Duodenal mucosa (tissue), 2 donors: ENCODE measurements at regions not wholly inside any gene's neighbourhood (a gene's known extent, or its start where the extent isn't known, plus 50 kb on each side); places are given as distances from the start of the nearest gene placed in this dataset.
"Not testable (repeated sequence)": the region's sequence is repeated elsewhere in the genome, so short reads cannot be mapped to it uniquely, and the experiment has no call there.

Experiments
- H3K27ac ChIP-seq: one replicate; pipeline ENCODE4 v1.7.0; 2013; ENCODE audit warnings: low read depth, low read length
- H3K27me3 ChIP-seq, 2 donors: one replicate each; pipeline ENCODE4 v1.7.0; 2013; ENCODE audit warnings: low read length in 2 of 2, control low read depth in 1 of 2; ENCODE audit not compliant: insufficient read depth in 2 of 2, control insufficient read depth in 1 of 2
- H3K36me3 ChIP-seq, 2 donors: one replicate each; pipeline ENCODE4 v1.7.0; 2013; ENCODE audit warnings: low read length in 2 of 2, control low read depth in 1 of 2; ENCODE audit not compliant: insufficient read depth in 2 of 2, control insufficient read depth in 1 of 2
- H3K4me1 ChIP-seq, 2 donors: one replicate each; pipeline ENCODE4 v1.7.0; 2013; ENCODE audit warnings: low read length in 2 of 2, control low read depth in 1 of 2; ENCODE audit not compliant: insufficient read depth in 2 of 2, control insufficient read depth in 1 of 2
- H3K4me3 ChIP-seq, 2 donors: one replicate each; pipeline ENCODE4 v1.7.0; 2013; ENCODE audit warnings: low read length in 2 of 2, low read depth in 1 of 2
- H3K9ac ChIP-seq, 2 donors: one replicate each; pipeline ENCODE4 v1.7.0; 2013; ENCODE audit warnings: low read length in 2 of 2, low read depth in 1 of 2
- H3K9me3 ChIP-seq, 2 donors: one replicate each; pipeline ENCODE4 v1.7.0; 2013; ENCODE audit warnings: low read length in 2 of 2, control low read depth in 1 of 2; ENCODE audit not compliant: control insufficient read depth in 1 of 2

- Histone ChIP-seq H3K27me3 (no peaks in the 10 kb centered on the region), H3K4me3 (no peak overlapping the region), H3K9me3 (no peaks in the 10 kb centered on the region), H3K27ac (no peak overlapping the region), H3K4me1 (no peaks in the 10 kb centered on the region), H3K9ac (no peak overlapping the region), H3K36me3 (no peaks in the 10 kb centered on the region)
These were observed 1461.7 kb downstream of the ADGRL3 start for GRCh38 chr4:62661821-62662220.

DNA sequence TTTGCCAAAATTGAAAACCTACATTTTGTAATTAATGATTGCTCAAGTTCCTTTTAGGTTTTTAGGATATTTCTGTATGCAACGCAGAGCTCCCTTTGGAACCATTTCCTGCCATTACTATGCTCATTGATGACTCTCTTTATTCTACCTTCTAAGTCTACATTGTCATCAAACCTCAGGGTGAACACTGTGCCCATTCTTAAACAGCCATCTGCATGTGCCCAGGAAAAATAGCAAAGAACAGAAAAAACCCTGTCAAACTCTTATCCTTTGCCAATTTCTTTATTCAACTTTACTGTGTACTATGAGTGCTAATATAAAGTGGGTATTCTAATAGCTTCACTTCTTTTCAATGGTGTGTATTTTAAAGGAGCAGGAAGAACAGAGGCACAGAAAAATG, 1455.9 kb downstream of the ADGRL3 start:
- Histone ChIP-seq H3K36me3 (no peaks in the 10 kb centered on the region), H3K27me3 (no peaks in the 10 kb centered on the region), H3K9ac (no peak overlapping the region), H3K27ac (no peak overlapping the region), H3K9me3 (no peaks in the 10 kb centered on the region), H3K4me1 (no peaks in the 10 kb centered on the region), H3K4me3 (no peak overlapping the region)

GRCh38 chr4:62644372-62644771, 1444.2 kb downstream of the ADGRL3 start:
- no peaks in the 10 kb centered on the region for H3K27me3 ChIP-seq
- no peak overlapping the region for H3K27ac ChIP-seq
- no peaks in the 10 kb centered on the region for H3K4me1 ChIP-seq
- no peaks in the 10 kb centered on the region for H3K36me3 ChIP-seq
- H3K9ac ChIP-seq: no peak overlapping the region
- no peak overlapping the region for H3K4me3 ChIP-seq
- H3K9me3 ChIP-seq: no peaks in the 10 kb centered on the region

DNA sequence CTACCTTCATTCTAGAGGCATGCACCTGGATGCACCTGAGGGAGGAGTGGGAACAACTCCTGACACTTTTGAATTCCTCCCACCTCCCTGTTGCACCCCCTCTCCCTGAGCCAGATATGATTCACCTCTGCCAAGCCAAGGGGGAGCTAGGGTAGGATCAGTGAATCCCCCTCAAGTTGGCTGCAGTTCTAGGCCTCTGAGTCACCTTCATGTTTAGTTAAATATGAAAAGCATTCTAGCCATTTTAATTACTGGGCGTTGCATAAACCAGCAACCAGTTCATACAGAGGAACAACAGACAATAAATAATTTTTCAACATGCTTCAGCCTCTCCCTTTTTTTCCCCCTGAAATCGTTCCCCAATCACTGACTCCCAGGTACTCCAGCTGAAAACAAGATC, 1440.2 kb downstream of the ADGRL3 start:
- Histone ChIP-seq H3K4me1 (no peaks in the 10 kb centered on the region), H3K27ac (no peak overlapping the region), H3K4me3 (no peak overlapping the region)

DNA sequence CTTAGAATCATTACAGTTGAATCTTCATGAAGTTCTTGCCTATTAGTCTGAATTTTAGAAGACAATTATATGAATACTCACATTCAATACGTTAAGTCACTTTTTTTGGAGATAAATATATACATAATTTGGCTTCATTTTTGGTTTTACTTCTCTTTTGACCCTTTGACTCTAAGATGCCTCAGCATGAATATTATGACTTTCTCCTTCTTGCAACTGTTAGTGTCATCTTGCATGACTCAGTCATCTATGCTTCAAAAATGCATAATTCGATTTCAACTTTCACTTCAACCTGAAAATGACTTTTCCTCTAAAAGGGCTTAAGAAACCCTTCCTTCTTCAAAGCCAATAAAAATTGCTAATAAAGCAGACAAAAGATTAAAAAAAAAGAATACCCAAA, 1427.5 kb downstream of the ADGRL3 start:
- H3K27ac ChIP-seq: no peak overlapping the region
- H3K4me3 ChIP-seq: no peak overlapping the region
- H3K9me3 ChIP-seq: peaks cover 0 to 6% of the 10 kb centered on the region in 2 donors
- H3K9ac ChIP-seq: no peak overlapping the region
- H3K4me1 ChIP-seq: no peaks in the 10 kb centered on the region
- H3K36me3 ChIP-seq: no peaks in the 10 kb centered on the region
- H3K27me3 ChIP-seq: no peaks in the 10 kb centered on the region

More for the DNA sequence above, 1440.2 kb downstream of the ADGRL3 start:
- no peaks in the 10 kb centered on the region for H3K9me3 ChIP-seq
- no peak overlapping the region for H3K9ac ChIP-seq
- H3K36me3 ChIP-seq: no peaks in the 10 kb centered on the region
- H3K27me3 ChIP-seq: no peaks in the 10 kb centered on the region

- Histone ChIP-seq H3K9ac (no peak overlapping the region), H3K36me3 (no peaks in the 10 kb centered on the region), H3K27me3 (no peaks in the 10 kb centered on the region), H3K27ac (no peak overlapping the region), H3K4me3 (no peak overlapping the region), H3K9me3 (peaks cover 0 to 5% of the 10 kb centered on the region in 2 donors), H3K4me1 (no peaks in the 10 kb centered on the region)
These were observed 1427.0 kb downstream of the ADGRL3 start for GRCh38 chr4:62627141-62627540.

- Histone ChIP-seq H3K27me3 (no peaks in the 10 kb centered on the region), H3K4me3 (no peak overlapping the region), H3K9ac (no peak overlapping the region), H3K9me3 (no peaks in the 10 kb centered on the region), H3K27ac (no peak overlapping the region), H3K36me3 (no peaks in the 10 kb centered on the region), H3K4me1 (no peaks in the 10 kb centered on the region)
These were observed 1422.0 kb downstream of the ADGRL3 start for GRCh38 chr4:62622089-62622488.

DNA sequence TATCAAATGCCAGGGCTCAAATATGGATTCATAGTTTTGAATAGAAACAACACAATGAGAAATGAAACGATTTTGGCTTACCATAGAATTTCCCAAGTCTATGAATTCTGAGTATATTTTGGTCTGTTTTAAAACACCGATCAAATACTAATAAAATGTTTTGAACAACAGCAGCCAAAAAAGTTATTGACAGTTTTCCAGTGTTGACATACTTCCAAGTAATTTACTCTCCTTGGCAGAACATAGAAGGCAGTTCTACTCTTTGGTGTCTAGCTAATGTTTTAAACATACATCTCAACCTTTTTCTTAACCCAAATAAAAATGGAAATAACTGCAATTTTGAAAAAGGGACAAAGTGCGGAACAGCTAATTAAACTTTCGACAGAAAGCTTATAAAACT, 1419.8 kb downstream of the ADGRL3 start:
- Histone ChIP-seq H3K9ac (no peak overlapping the region), H3K27me3 (no peaks in the 10 kb centered on the region), H3K4me3 (no peak overlapping the region), H3K9me3 (no peaks in the 10 kb centered on the region), H3K4me1 (no peaks in the 10 kb centered on the region), H3K36me3 (no peaks in the 10 kb centered on the region), H3K27ac (no peak overlapping the region)

DNA sequence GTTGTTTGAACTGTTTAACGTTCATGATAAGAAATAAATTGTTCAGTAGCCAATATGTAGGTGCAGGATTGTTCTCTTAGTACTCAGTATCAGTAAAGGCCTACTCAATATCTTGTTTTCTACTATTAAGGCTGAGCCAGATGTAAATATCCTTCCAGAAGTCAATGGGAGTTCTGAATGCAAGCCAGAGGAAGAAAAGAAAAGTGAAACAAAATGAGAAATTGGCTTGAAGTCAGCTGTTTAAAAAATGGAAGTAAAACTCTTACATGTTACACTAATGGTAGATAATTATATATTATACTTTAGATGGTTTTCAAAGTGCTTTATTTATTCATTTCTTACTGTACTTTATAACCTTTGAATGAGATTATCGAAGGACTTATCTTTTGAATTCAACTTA, 1417.9 kb downstream of the ADGRL3 start:
- no peak overlapping the region for H3K4me3 ChIP-seq
- no peaks in the 10 kb centered on the region for H3K36me3 ChIP-seq
- H3K27me3 ChIP-seq: no peaks in the 10 kb centered on the region
- H3K9me3 ChIP-seq: no peaks in the 10 kb centered on the region
- H3K27ac ChIP-seq: no peak overlapping the region
- H3K9ac ChIP-seq: no peak overlapping the region
- H3K4me1 ChIP-seq: no peaks in the 10 kb centered on the region

GRCh38 chr4:62601737-62602136, 1401.6 kb downstream of the ADGRL3 start:
- H3K4me1 ChIP-seq: no peaks in the 10 kb centered on the region
- no peak overlapping the region for H3K9ac ChIP-seq
- no peaks in the 10 kb centered on the region for H3K9me3 ChIP-seq
- no peaks in the 10 kb centered on the region for H3K27me3 ChIP-seq
- H3K36me3 ChIP-seq: no peaks in the 10 kb centered on the region
- no peak overlapping the region for H3K4me3 ChIP-seq
- no peak overlapping the region for H3K27ac ChIP-seq

DNA sequence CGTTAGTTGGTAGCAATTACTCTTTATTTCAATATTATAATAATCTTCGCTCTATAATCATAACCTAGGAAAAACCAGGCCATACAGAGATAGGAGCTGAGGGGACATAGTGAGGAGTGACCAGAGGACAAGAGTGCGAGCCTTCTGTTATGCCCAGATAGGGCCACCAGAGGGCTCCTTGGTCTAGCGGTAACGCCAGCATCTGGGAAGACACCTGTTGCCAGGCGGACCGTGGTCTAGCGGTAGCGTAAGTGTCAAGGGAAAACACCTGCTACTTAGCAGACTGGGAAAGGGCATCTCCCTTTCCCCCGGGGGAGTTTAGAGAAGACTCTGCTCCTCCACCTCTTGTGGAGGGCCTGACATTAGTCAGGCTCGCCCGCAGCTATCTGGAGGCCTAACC, 1395.1 kb downstream of the ADGRL3 start:
- H3K9ac ChIP-seq, H3K9me3 ChIP-seq, H3K4me1 ChIP-seq, H3K27me3 ChIP-seq, H3K36me3 ChIP-seq, H3K4me3 ChIP-seq, H3K27ac ChIP-seq: not testable (repeated sequence)
